CD4-positive, alpha-beta memory T cell (primary cell): ENCODE measurements at regions not wholly inside any gene's neighbourhood (a gene's known extent, or its start where the extent isn't known, plus 50 kb on each side); places are given as distances from the start of the nearest gene placed in this dataset.

Source experiments
- CTCF ChIA-PET: fragments of 350-600 bp; sonication (Branson Sonifier 250); formaldehyde crosslinking; loops from one replicate; lab custom pipeline; 2021; ENCODE audit warnings: inconsistent platforms; ENCODE audit not compliant: partially characterized antibody; lab: Charles Lee
- POLR2A ChIA-PET: fragments of 350-600 bp; sonication (Branson Sonifier 250); formaldehyde crosslinking; loops from one replicate; lab custom pipeline; 2021; ENCODE audit not compliant: partially characterized antibody; lab: Charles Lee
- DNase-seq, 5 donors: peaks; one replicate each; pipeline versions ENCODE4 v3.0.0 to v3.0.0-alpha.2; 2020 to 2022; ENCODE audit warnings: mixed read lengths in 1 of 5
- H3K27ac ChIP-seq: one replicate; pipeline ENCODE4 v1.7.0; 2013; ENCODE audit warnings: low read depth, low read length
- H3K27me3 ChIP-seq: 2 replicates; pipeline ENCODE4 v1.7.0; 2013; ENCODE audit warnings: mild to moderate bottlenecking, low read length, moderate library complexity; ENCODE audit not compliant: insufficient read depth
- H3K36me3 ChIP-seq: 2 replicates; pipeline ENCODE4 v1.7.0; 2013; ENCODE audit warnings: mild to moderate bottlenecking, low read length, moderate library complexity; ENCODE audit not compliant: insufficient read depth
- H3K4me1 ChIP-seq: 2 replicates; pipeline ENCODE4 v1.7.0; 2013; ENCODE audit warnings: mild to moderate bottlenecking, low read length, moderate library complexity; ENCODE audit not compliant: insufficient read depth
- H3K4me3 ChIP-seq, 2 donors: one replicate each; pipeline ENCODE4 v1.7.0; 2013; ENCODE audit warnings: low read length in 2 of 2, mild to moderate bottlenecking in 1 of 2
- H3K9me3 ChIP-seq, 2 donors: one replicate each; pipeline ENCODE4 v1.7.0; 2013; ENCODE audit warnings: low read length in 2 of 2, control low read depth in 1 of 2; ENCODE audit not compliant: control insufficient read depth in 1 of 2
- H3K27ac Mint-ChIP-seq, 7 donors: one replicate each; pipeline ENCODE4 v1.8.0; 2020 to 2021; ENCODE audit warnings: mixed read lengths in 7 of 7, mild to moderate bottlenecking in 6 of 7, inconsistent platforms in 3 of 7, moderate library complexity in 3 of 7
- H3K27me3 Mint-ChIP-seq, 2 donors: one replicate each; pipeline ENCODE4 v1.8.0; 2020 to 2021; ENCODE audit warnings: mixed read lengths in 2 of 2
- H3K36me3 Mint-ChIP-seq, 2 donors: one replicate each; pipeline ENCODE4 v1.8.0; 2020 to 2021; ENCODE audit warnings: mixed read lengths in 2 of 2, inconsistent platforms in 1 of 2, mild to moderate bottlenecking in 1 of 2
- H3K4me1 Mint-ChIP-seq, 4 donors: one replicate each; pipeline ENCODE4 v1.8.0; 2020 to 2021; ENCODE audit warnings: mixed read lengths in 4 of 4, mild to moderate bottlenecking in 1 of 4
- H3K4me3 Mint-ChIP-seq, 8 donors: one replicate each; pipeline ENCODE4 v1.8.0; 2020 to 2021; ENCODE audit warnings: mixed read lengths in 8 of 8, mild to moderate bottlenecking in 7 of 8, moderate library complexity in 6 of 8, inconsistent platforms in 3 of 8
- H3K9me3 Mint-ChIP-seq, 8 donors: one replicate each; pipeline ENCODE4 v1.8.0; 2020 to 2021; ENCODE audit warnings: mixed read lengths in 8 of 8, mild to moderate bottlenecking in 5 of 8, inconsistent platforms in 3 of 8, moderate library complexity in 1 of 8
- intact Hi-C: fragments of 100-400 bp; cut with micrococcal nuclease; formaldehyde crosslinking; loops from one replicate; pipeline ENCODE4 v1.15.1; 2023

- H3K27ac Mint-ChIP-seq, result no peak overlapping the region
- no peak for DNase-seq
Measured at GRCh38 chr15:62812515-62812835, 230.1 kb upstream of the TPM1 start.

GRCh38 chr15:62816342-62817069 is 226.0 kb upstream of the TPM1 start:
- DNase-seq, result no peak
- Mint-ChIP-seq H3K27ac (no peak overlapping the region), H3K4me3 (no peak overlapping the region), H3K36me3 (no peaks in the 10 kb centered on the region), H3K4me1 (no peaks in the 10 kb centered on the region), H3K27me3 (peaks cover 6 to 11% of the 10 kb centered on the region in 2 donors), H3K9me3 (no peaks in the 10 kb centered on the region)
- H3K4me1 ChIP-seq, result no peaks in the 10 kb centered on the region
- H3K27me3 ChIP-seq, result no peaks in the 10 kb centered on the region
- H3K9me3 ChIP-seq, result no peaks in the 10 kb centered on the region
- POLR2A ChIA-PET, result no interaction called here
- H3K27ac ChIP-seq, result no peak overlapping the region
- H3K36me3 ChIP-seq, result no peaks in the 10 kb centered on the region
- no peak overlapping the region for H3K4me3 ChIP-seq
- intact Hi-C loops, result no loop called here
- CTCF ChIA-PET, result no interaction called here

More at GRCh38 chr15:62812515-62812835, 230.1 kb upstream of the TPM1 start:
- Mint-ChIP-seq H3K27me3 (peaks cover 2 to 3% of the 10 kb centered on the region in 2 donors), H3K36me3 (no peaks in the 10 kb centered on the region), H3K4me1 (no peaks in the 10 kb centered on the region), H3K9me3 (no peaks in the 10 kb centered on the region), H3K4me3 (no peak overlapping the region)
- intact Hi-C loops, result no loop called here
- POLR2A ChIA-PET, result no interaction called here
- no peak overlapping the region for H3K27ac ChIP-seq
- no peaks in the 10 kb centered on the region for H3K27me3 ChIP-seq
- H3K4me3 ChIP-seq, result no peak overlapping the region
- CTCF ChIA-PET, result no interaction called here
- no peaks in the 10 kb centered on the region for H3K4me1 ChIP-seq
- no peaks in the 10 kb centered on the region for H3K9me3 ChIP-seq
- no peaks in the 10 kb centered on the region for H3K36me3 ChIP-seq

- intact Hi-C loops, result no loop called here
- Histone ChIP-seq H3K4me3 (no peak overlapping the region), H3K27me3 (no peaks in the 10 kb centered on the region), H3K27ac (no peak overlapping the region), H3K9me3 (no peaks in the 10 kb centered on the region), H3K4me1 (no peaks in the 10 kb centered on the region), H3K36me3 (no peaks in the 10 kb centered on the region)
- Mint-ChIP-seq H3K27ac (no peak overlapping the region), H3K9me3 (no peaks in the 10 kb centered on the region), H3K4me3 (no peak overlapping the region), H3K27me3 (peaks cover 8 to 13% of the 10 kb centered on the region in 2 donors), H3K4me1 (no peaks in the 10 kb centered on the region), H3K36me3 (no peaks in the 10 kb centered on the region)
- DNase-seq, result no peak
- ChIA-PET CTCF (no interaction called here), POLR2A (no interaction called here)
Measured at GRCh38 chr15:62818691-62819090, 223.9 kb upstream of the TPM1 start.

- Histone ChIP-seq H3K4me3 (no peak overlapping the region), H3K27ac (no peak overlapping the region), H3K27me3 (no peaks in the 10 kb centered on the region), H3K9me3 (no peaks in the 10 kb centered on the region), H3K4me1 (no peaks in the 10 kb centered on the region), H3K36me3 (no peaks in the 10 kb centered on the region)
- Mint-ChIP-seq H3K27ac (no peak overlapping the region), H3K4me3 (no peak overlapping the region), H3K4me1 (no peaks in the 10 kb centered on the region), H3K27me3 (peaks cover 8 to 16% of the 10 kb centered on the region in 2 donors), H3K36me3 (no peaks in the 10 kb centered on the region), H3K9me3 (no peaks in the 10 kb centered on the region)
- intact Hi-C loops, result no loop called here
- POLR2A ChIA-PET, result no interaction called here
- no peak for DNase-seq
- CTCF ChIA-PET, result no interaction called here
Measured at GRCh38 chr15:62821384-62822131, 221.0 kb upstream of the TPM1 start.

- Mint-ChIP-seq H3K9me3 (no peaks in the 10 kb centered on the region), H3K27ac (no peak overlapping the region), H3K4me1 (no peaks in the 10 kb centered on the region), H3K27me3 (peaks cover 7 to 18% of the 10 kb centered on the region in 2 donors), H3K4me3 (no peak overlapping the region), H3K36me3 (no peaks in the 10 kb centered on the region)
- DNase-seq, result no peak
- intact Hi-C loops, result no loop called here
- no peaks in the 10 kb centered on the region for H3K36me3 ChIP-seq
- H3K27me3 ChIP-seq, result no peaks in the 10 kb centered on the region
- no peak overlapping the region for H3K4me3 ChIP-seq
- H3K27ac ChIP-seq, result no peak overlapping the region
- H3K4me1 ChIP-seq, result no peaks in the 10 kb centered on the region
- H3K9me3 ChIP-seq, result no peaks in the 10 kb centered on the region
- ChIA-PET POLR2A (no interaction called here), CTCF (no interaction called here)
Measured at GRCh38 chr15:62822228-62822627, 220.3 kb upstream of the TPM1 start.

GRCh38 chr15:62823561-62823960 is 219.0 kb upstream of the TPM1 start:
- ChIA-PET CTCF (no interaction called here), POLR2A (no interaction called here)
- Histone ChIP-seq H3K36me3 (no peaks in the 10 kb centered on the region), H3K4me3 (no peak overlapping the region), H3K9me3 (no peaks in the 10 kb centered on the region), H3K27me3 (no peaks in the 10 kb centered on the region), H3K27ac (no peak overlapping the region), H3K4me1 (no peaks in the 10 kb centered on the region)
- Mint-ChIP-seq H3K4me3 (no peak overlapping the region), H3K9me3 (no peaks in the 10 kb centered on the region), H3K27ac (no peak overlapping the region), H3K36me3 (no peaks in the 10 kb centered on the region), H3K27me3 (peaks cover 4 to 14% of the 10 kb centered on the region in 2 donors), H3K4me1 (no peaks in the 10 kb centered on the region)
- intact Hi-C loops, result no loop called here
- no peak for DNase-seq

- ChIA-PET CTCF (no interaction called here), POLR2A (no interaction called here)
- Mint-ChIP-seq H3K4me3 (no peak overlapping the region), H3K4me1 (no peaks in the 10 kb centered on the region), H3K27ac (no peak overlapping the region), H3K36me3 (no peaks in the 10 kb centered on the region), H3K27me3 (peaks cover 4 to 14% of the 10 kb centered on the region in 2 donors), H3K9me3 (no peaks in the 10 kb centered on the region)
- Histone ChIP-seq H3K27ac (no peak overlapping the region), H3K9me3 (no peaks in the 10 kb centered on the region), H3K36me3 (no peaks in the 10 kb centered on the region), H3K4me3 (no peak overlapping the region), H3K4me1 (no peaks in the 10 kb centered on the region), H3K27me3 (no peaks in the 10 kb centered on the region)
- intact Hi-C loops, result no loop called here
- DNase-seq, result no peak
Measured at GRCh38 chr15:62824111-62825015, 218.2 kb upstream of the TPM1 start.
